HepG2 (cell line): ENCODE measurements at regions not wholly inside any gene's neighbourhood (a gene's known extent, or its start where the extent isn't known, plus 50 kb on each side); places are given as distances from the start of the nearest gene placed in this dataset.

Experiments used
- ATAC-seq: fragments of 200-7000 bp; cut with Tn5 transposase; 3 replicates; pipeline ENCODE4 v1.9.1; 2020; ENCODE audit warnings: mild to moderate bottlenecking, moderate library complexity
- BruUV-seq: library from RNA; stranded (reverse); fragments of 400-500 nt; replicated peaks from 2 replicates; lab custom pipeline; 2021; lab: Mats Ljungman, UMichigan
- CTCF ChIA-PET: fragments of 300-600 bp; formaldehyde crosslinking; extraction: SDS; loops from one replicate; lab custom pipeline; 2021; ENCODE audit warnings: low total read pairs, inconsistent platforms, low intra/inter-chr PET ratio; lab: Yijun Ruan, JAX
- POLR2A ChIA-PET: fragments of 350-600 bp; sonication (Branson Sonifier 250); formaldehyde crosslinking; loops from one replicate; lab custom pipeline; 2020; ENCODE audit warnings: antibody characterized with exemption, inconsistent platforms; lab: Yijun Ruan, JAX
- DNase-seq: peaks from one replicate; pipeline ENCODE4 v3.0.0-alpha.2; 2015; ENCODE audit warnings: low spot score
- FAIRE-seq: peaks from 3 replicates; lab custom pipeline; 2011; peaks lifted over from hg19 to GRCh38; lab: Jason Lieb, UNC
- H2AFZ ChIP-seq: one replicate; pipeline ENCODE4 v1.6.1; 2011; ENCODE audit warnings: low read length, inconsistent platforms
- H3K27ac ChIP-seq: fragments of 300-600 bp; 3 replicates; pipeline ENCODE4 v1.8.0; 2011; ENCODE audit warnings: mixed run types, mild to moderate bottlenecking, mixed read lengths, low read length, inconsistent platforms; ENCODE audit not compliant: insufficient read depth; ENCODE audit errors: extremely low read length
- H3K27me3 ChIP-seq, 2 experiments: fragments of 200-600 bp in 1 of 2; 2 replicates in 1 of 2; 3 replicates in 1 of 2; pipeline versions ENCODE4 v1.6.0 to v1.8.0; 2011; ENCODE audit warnings: low read length in 2 of 2, mild to moderate bottlenecking in 2 of 2, moderate library complexity in 2 of 2, inconsistent platforms in 1 of 2; ENCODE audit not compliant: insufficient read depth in 2 of 2, control insufficient read depth in 1 of 2
- H3K36me3 ChIP-seq, 2 experiments: fragments of 200-600 bp in 1 of 2; replicated peaks in 1 of 2; 2 replicates in 1 of 2; 3 replicates in 1 of 2; pipeline versions ENCODE4 v1.5.1 to v1.8.0; 2011; ENCODE audit warnings: low read length in 2 of 2, inconsistent platforms in 1 of 2; ENCODE audit not compliant: insufficient read depth in 2 of 2, control insufficient read depth in 1 of 2
- H3K4me1 ChIP-seq: 2 replicates; pipeline ENCODE4 v1.5.1; 2012; ENCODE audit warnings: low read length, inconsistent platforms; ENCODE audit not compliant: insufficient read depth
- H3K4me2 ChIP-seq: 2 replicates; pipeline ENCODE4 v1.6.0; 2011; ENCODE audit warnings: low read depth, low read length, inconsistent platforms
- H3K4me3 ChIP-seq, 3 experiments: fragments of 200-600 bp in 1 of 3; sonication (generic), shearing (Covaris generic) in 1 of 3; replicated peaks in 1 of 3; 2 replicates each; pipeline ENCODE4 v1.5.1; 2011 to 2016; ENCODE audit warnings: low read length in 3 of 3, inconsistent platforms in 2 of 3, low read depth in 2 of 3, mild to moderate bottlenecking in 2 of 3, control low read depth in 1 of 3, mixed read lengths in 1 of 3; ENCODE audit not compliant: insufficient read depth in 1 of 3
- H3K79me2 ChIP-seq: one replicate; pipeline ENCODE4 v1.6.1; 2011; ENCODE audit warnings: low read length, inconsistent platforms; ENCODE audit not compliant: insufficient read depth
- H3K9ac ChIP-seq: 2 replicates; pipeline ENCODE4 v1.6.0; 2011; ENCODE audit warnings: mild to moderate bottlenecking, low read depth, low read length, inconsistent platforms; ENCODE audit not compliant: insufficient read depth
- H3K9me3 ChIP-seq: 2 replicates; pipeline ENCODE4 v1.5.1; 2012; ENCODE audit warnings: mild to moderate bottlenecking, low read length
- H4K20me1 ChIP-seq: 2 replicates; pipeline ENCODE4 v1.6.0; 2011; ENCODE audit warnings: inconsistent platforms, mild to moderate bottlenecking, low read length, moderate library complexity; ENCODE audit not compliant: insufficient read depth
- ATAD3A ChIP-seq: sonication (generic); formaldehyde crosslinking; IDR thresholded peaks from 2 replicates; pipeline ENCODE4 v1.4.0; 2020; ENCODE audit warnings: missing genetic modification reagents
- HMGXB3 ChIP-seq: sonication (generic); formaldehyde crosslinking; IDR thresholded peaks from 2 replicates; pipeline ENCODE4 v1.4.0; 2020; ENCODE audit warnings: missing genetic modification reagents, borderline replicate concordance
- HOXA9 ChIP-seq: sonication (generic); formaldehyde crosslinking; IDR thresholded peaks from 2 replicates; pipeline ENCODE4 v1.8.1; 2022; ENCODE audit warnings: missing genetic modification reagents, mild to moderate bottlenecking, moderate library complexity, borderline replicate concordance
- KLF6 ChIP-seq: IDR thresholded peaks from 2 replicates; pipeline ENCODE4 v1.8.0; 2016; ENCODE audit warnings: missing biosample characterization, missing genetic modification reagents
- PAWR ChIP-seq: sonication (generic); formaldehyde crosslinking; IDR thresholded peaks from 2 replicates; pipeline ENCODE4 v1.4.0; 2020; ENCODE audit warnings: missing genetic modification reagents, mild to moderate bottlenecking, borderline replicate concordance
- SIN3A ChIP-seq: IDR thresholded peaks from 2 replicates; pipeline ENCODE4 v1.6.1; 2011; ENCODE audit warnings: low read depth, mild to moderate bottlenecking, control low read depth, low read length, borderline replicate concordance
- SP1 ChIP-seq, 2 experiments: fragments of 450-650 bp in 1 of 2; sonication (generic) in 1 of 2; formaldehyde crosslinking in 1 of 2; IDR thresholded peaks; 2 replicates each; pipeline versions ENCODE4 v1.4.0 to v1.6.1; 2016 to 2020; ENCODE audit warnings: missing genetic modification reagents in 1 of 2
- SP5 ChIP-seq: IDR thresholded peaks from 2 replicates; pipeline ENCODE4 v1.6.1; 2016; ENCODE audit warnings: low read depth, borderline replicate concordance
- ZFX ChIP-seq: sonication (generic); formaldehyde crosslinking; IDR thresholded peaks from 2 replicates; pipeline ENCODE4 v1.4.0; 2020; ENCODE audit warnings: mild to moderate bottlenecking, low read depth, missing genetic modification reagents, moderate library complexity
- ZNF367 ChIP-seq: sonication (generic); formaldehyde crosslinking; IDR thresholded peaks from 2 replicates; pipeline ENCODE4 v1.4.0; 2020; ENCODE audit warnings: missing genetic modification reagents, borderline replicate concordance
- ZNF383 ChIP-seq: sonication (generic); formaldehyde crosslinking; IDR thresholded peaks from 2 replicates; pipeline ENCODE4 v1.4.0; 2020; ENCODE audit warnings: missing genetic modification reagents, mild to moderate bottlenecking, borderline replicate concordance
- ZNF572 ChIP-seq: sonication (generic); formaldehyde crosslinking; IDR thresholded peaks from 2 replicates; pipeline ENCODE4 v1.5.1; 2020; ENCODE audit warnings: mild to moderate bottlenecking, missing genetic modification reagents
- ZNF777 ChIP-seq: sonication (generic); formaldehyde crosslinking; IDR thresholded peaks from 2 replicates; pipeline ENCODE4 v1.4.0; 2020; ENCODE audit warnings: missing genetic modification reagents
- ZUFSP ChIP-seq: sonication (generic); formaldehyde crosslinking; IDR thresholded peaks from 2 replicates; pipeline ENCODE4 v1.9.0; 2021; ENCODE audit warnings: missing genetic modification reagents, mild to moderate bottlenecking, borderline replicate concordance
- WGBS: methylation state at CpG from one replicate; pipeline ENCODE4 v1.1.6; 2017; ENCODE audit warnings: low lambda C conversion rate; 5-methylcytosine and 5-hydroxymethylcytosine counted together
- in situ Hi-C: cut with HindIII; loops from 2 replicates; pipeline ENCODE4 v1.10.0; 2017; ENCODE audit warnings: low pct_unique_long_range_greater_than_20kb; ENCODE audit not compliant: extremely low pct_ligation_motif_present
- intact Hi-C: fragments of 100-400 bp; cut with micrococcal nuclease; formaldehyde crosslinking; loops from one replicate; pipeline ENCODE4 v1.10.0; 2022; ENCODE audit not compliant: unreplicated experiment

GRCh38 chr11:91952056-91952455, 272.6 kb upstream of the FAT3 start:
- TF ChIP-seq ZNF572 (CRISPR knock-in tag) (no peak), ZNF367 (CRISPR knock-in tag) (no peak), ZFX (CRISPR knock-in tag) (no peak), KLF6 (CRISPR knock-in tag) (no peak), ATAD3A (CRISPR knock-in tag) (no peak), ZUFSP (CRISPR knock-in tag) (no peak), HMGXB3 (CRISPR knock-in tag) (no peak), SIN3A (no peak), PAWR (CRISPR knock-in tag) (no peak), ZNF777 (CRISPR knock-in tag) (no peak), SP5 (CRISPR knock-in tag) (no peak), SP1 (IDR thresholded peaks at IDR 0.05) (no peak), SP1 (CRISPR knock-in tag; IDR thresholded peaks at IDR 0.05) (no peak), ZNF383 (CRISPR knock-in tag) (no peak), HOXA9 (CRISPR knock-in tag) (no peak)
- H3K27me3 ChIP-seq, result no peaks in the 10 kb centered on the region
- no peaks in the 10 kb centered on the region for H3K79me2 ChIP-seq
- H2AFZ ChIP-seq, result no peak overlapping the region
- H3K9ac ChIP-seq, result no peak overlapping the region
- H3K9me3 ChIP-seq, result peaks cover 19% of the 10 kb centered on the region
- CTCF ChIA-PET, result no interaction called here
- no peak for FAIRE-seq
- in situ Hi-C loops, result no loop called here
- H3K4me2 ChIP-seq, result no peak overlapping the region
- H4K20me1 ChIP-seq, result no peaks in the 10 kb centered on the region
- intact Hi-C loops, result no loop called here
- ATAC-seq, result no peak
- H3K4me1 ChIP-seq, result no peaks in the 10 kb centered on the region
- no peak overlapping the region for H3K4me3 ChIP-seq
- no peak for DNase-seq
- no peak overlapping the region for H3K27ac ChIP-seq
- no TSS peak for BruUV-seq
- POLR2A ChIA-PET, result no interaction called here
- no peaks in the 10 kb centered on the region for H3K36me3 ChIP-seq
- 0% methylated on average over 5 of the region's 5 CpGs for WGBS
